Stimulated activated naive CD4-positive, alpha-beta T cell treated with Interleukin-2 at 50 U/mL for 16 hours (primary cell): ENCODE measurements at regions not wholly inside any gene's neighbourhood (a gene's known extent, or its start where the extent isn't known, plus 50 kb on each side); places are given as distances from the start of the nearest gene placed in this dataset.

Experiments used
- DNase-seq: peaks from one replicate; lab custom pipeline; 2025; lab: John Stamatoyannopoulos, UW

GRCh38 chr2:120881981-120882788 lies 146.5 kb downstream of the GLI2 start:
- no peak for DNase-seq

GRCh38 chr2:120883607-120884440 lies 148.2 kb downstream of the GLI2 start:
- no peak for DNase-seq

- DNase-seq = no peak
These were observed 149.0 kb downstream of the GLI2 start for GRCh38 chr2:120884472-120885290.

- DNase-seq = no peak
These were observed 149.7 kb downstream of the GLI2 start for GRCh38 chr2:120885321-120885720.

GRCh38 chr2:120885749-120886148 lies 150.1 kb downstream of the GLI2 start:
- no peak for DNase-seq

- no peak for DNase-seq
These were observed 151.1 kb downstream of the GLI2 start for GRCh38 chr2:120886534-120887319.

- DNase-seq = no peak
These were observed 151.6 kb downstream of the GLI2 start for GRCh38 chr2:120887320-120887697.

- DNase-seq = no peak
These were observed 152.1 kb downstream of the GLI2 start for GRCh38 chr2:120887741-120888231.

- no peak for DNase-seq
These were observed 153.2 kb downstream of the GLI2 start for GRCh38 chr2:120888851-120889250.

- no peak for DNase-seq
These were observed 154.3 kb downstream of the GLI2 start for GRCh38 chr2:120889936-120890335.

- DNase-seq = no peak
These were observed 155.1 kb downstream of the GLI2 start for GRCh38 chr2:120890566-120891360.

- DNase-seq = no peak
These were observed 156.8 kb downstream of the GLI2 start for GRCh38 chr2:120892271-120892966.

- no peak for DNase-seq
These were observed 157.4 kb downstream of the GLI2 start for GRCh38 chr2:120892967-120893667.

GRCh38 chr2:120893811-120894584 lies 158.3 kb downstream of the GLI2 start:
- no peak for DNase-seq

GRCh38 chr2:120894966-120895365 lies 159.3 kb downstream of the GLI2 start:
- DNase-seq = no peak

- DNase-seq = no peak
These were observed 160.5 kb downstream of the GLI2 start for GRCh38 chr2:120896126-120896525.

GRCh38 chr2:120896901-120897300 lies 161.2 kb downstream of the GLI2 start:
- DNase-seq = no peak

- no peak for DNase-seq
These were observed 161.7 kb downstream of the GLI2 start for GRCh38 chr2:120897399-120897798.
